Colonic mucosa (tissue), 4 donors: ENCODE measurements at regions not wholly inside any gene's neighbourhood (a gene's known extent, or its start where the extent isn't known, plus 50 kb on each side); places are given as distances from the start of the nearest gene placed in this dataset.

Experiments used
- DNase-seq: peaks from one replicate; pipeline ENCODE4 v3.0.0-alpha.2; 2020
- H3K27ac ChIP-seq: fragments of 200-600 bp; one replicate; pipeline ENCODE4 v1.8.0; 2021
- H3K27me3 ChIP-seq: fragments of 200-600 bp; one replicate; pipeline ENCODE4 v1.8.0; 2021
- H3K36me3 ChIP-seq: fragments of 200-600 bp; one replicate; pipeline ENCODE4 v1.8.0; 2021
- H3K4me1 ChIP-seq: fragments of 200-600 bp; one replicate; pipeline ENCODE4 v1.8.0; 2021; ENCODE audit warnings: mild to moderate bottlenecking
- H3K4me3 ChIP-seq: fragments of 200-600 bp; one replicate; pipeline ENCODE4 v1.8.0; 2021
- H3K9ac ChIP-seq, 2 donors: one replicate each; pipeline ENCODE4 v1.7.0; 2013; ENCODE audit warnings: control low read depth in 2 of 2, low read depth in 2 of 2, low read length in 2 of 2
- H3K9me3 ChIP-seq: fragments of 200-600 bp; one replicate; pipeline ENCODE4 v1.8.0; 2021
- CTCF ChIP-seq: fragments of 200-600 bp; IDR thresholded peaks from one replicate; pipeline ENCODE4 v1.8.0; 2022; ENCODE audit warnings: antibody characterized with exemption, mild to moderate bottlenecking
- intact Hi-C: fragments of 100-400 bp; cut with DNase I; formaldehyde crosslinking; loops from one replicate; pipeline ENCODE4 v1.14.1; 2022
- donor health status: healthy.
- donor health status: DM: no; HTN: no; CAD: no.
- donor health status: DM: no; HTN: no; CAD: no.

GRCh38 chr12:5096241-5096924 is 52.7 kb downstream of the KCNA5 start:
- Histone ChIP-seq H3K36me3 (no peaks in the 10 kb centered on the region), H3K9ac (no peak overlapping the region), H3K4me1 (no peaks in the 10 kb centered on the region), H3K27me3 (no peaks in the 10 kb centered on the region), H3K27ac (no peak overlapping the region), H3K9me3 (no peaks in the 10 kb centered on the region), H3K4me3 (no peak overlapping the region)
- intact Hi-C loops = no loop called here
- TF ChIP-seq CTCF = no peak
- no peak for DNase-seq

- Histone ChIP-seq H3K9me3 (no peaks in the 10 kb centered on the region), H3K4me1 (no peaks in the 10 kb centered on the region), H3K27me3 (no peaks in the 10 kb centered on the region), H3K4me3 (no peak overlapping the region), H3K27ac (no peak overlapping the region), H3K36me3 (no peaks in the 10 kb centered on the region), H3K9ac (no peak overlapping the region)
- intact Hi-C loops = no loop called here
- no peak for DNase-seq
- TF ChIP-seq CTCF = no peak
Observed at GRCh38 chr12:5097786-5098185, 54.1 kb downstream of the KCNA5 start.

GRCh38 chr12:5099136-5099535 is 55.5 kb downstream of the KCNA5 start:
- intact Hi-C loops = no loop called here
- Histone ChIP-seq H3K4me1 (no peaks in the 10 kb centered on the region), H3K4me3 (no peak overlapping the region), H3K9ac (no peak overlapping the region), H3K27me3 (no peaks in the 10 kb centered on the region), H3K9me3 (no peaks in the 10 kb centered on the region), H3K36me3 (no peaks in the 10 kb centered on the region), H3K27ac (no peak overlapping the region)
- DNase-seq = no peak
- TF ChIP-seq CTCF = no peak

- intact Hi-C loops = no loop called here
- H3K9ac ChIP-seq = no peak overlapping the region
Observed at GRCh38 chr12:5099591-5099990, 55.9 kb downstream of the KCNA5 start.

GRCh38 chr12:5101686-5102085 is 58.0 kb downstream of the KCNA5 start:
- no peaks in the 10 kb centered on the region for H3K36me3 ChIP-seq
- H3K4me3 ChIP-seq = no peak overlapping the region
- H3K9me3 ChIP-seq = no peaks in the 10 kb centered on the region
- TF ChIP-seq CTCF = no peak
- intact Hi-C loops = no loop called here
- DNase-seq = no peak
- no peak overlapping the region for H3K27ac ChIP-seq
- no peaks in the 10 kb centered on the region for H3K4me1 ChIP-seq
- no peak overlapping the region for H3K9ac ChIP-seq
- H3K27me3 ChIP-seq = no peaks in the 10 kb centered on the region

More at GRCh38 chr12:5099591-5099990, 55.9 kb downstream of the KCNA5 start:
- no peak for DNase-seq
- H3K27ac ChIP-seq = no peak overlapping the region
- no peaks in the 10 kb centered on the region for H3K9me3 ChIP-seq
- TF ChIP-seq CTCF = no peak
- no peaks in the 10 kb centered on the region for H3K4me1 ChIP-seq
- no peaks in the 10 kb centered on the region for H3K27me3 ChIP-seq
- no peak overlapping the region for H3K4me3 ChIP-seq
- no peaks in the 10 kb centered on the region for H3K36me3 ChIP-seq
